GM23248 (cell line): ENCODE measurements at regions not wholly inside any gene's neighbourhood (a gene's known extent, or its start where the extent isn't known, plus 50 kb on each side); places are given as distances from the start of the nearest gene placed in this dataset.
"Not testable (repeated sequence)": the region's sequence is repeated elsewhere in the genome, so short reads cannot be mapped to it uniquely, and the experiment has no call there.

ENCODE experiments used
- DNase-seq: peaks from one replicate; pipeline ENCODE4 v3.0.0-alpha.2; 2015
- H2AFZ ChIP-seq: fragments of 200-600 bp; sonication (generic); 2 replicates; pipeline ENCODE4 v1.6.1; 2016; ENCODE audit warnings: antibody characterized with exemption
- H3F3A ChIP-seq: fragments of 200-600 bp; sonication (generic); 2 replicates; pipeline ENCODE4 v1.6.1; 2016; ENCODE audit warnings: mild to moderate bottlenecking, antibody characterized with exemption, mixed run types; ENCODE audit not compliant: insufficient read depth
- H3K27ac ChIP-seq: fragments of 200-600 bp; sonication (generic); 2 replicates; pipeline ENCODE4 v1.5.1; 2016; ENCODE audit warnings: mild to moderate bottlenecking
- H3K27me3 ChIP-seq: fragments of 200-600 bp; sonication (generic); replicated peaks from 2 replicates; pipeline ENCODE4 v1.6.1; 2016; ENCODE audit warnings: mild to moderate bottlenecking; ENCODE audit not compliant: insufficient read depth
- H3K36me3 ChIP-seq: fragments of 200-600 bp; sonication (generic); 2 replicates; pipeline ENCODE4 v1.6.1; 2016; ENCODE audit warnings: low read depth, mild to moderate bottlenecking
- H3K4me1 ChIP-seq: fragments of 200-600 bp; sonication (generic); 2 replicates; pipeline ENCODE4 v1.6.1; 2016; ENCODE audit warnings: mild to moderate bottlenecking; ENCODE audit not compliant: insufficient read depth
- H3K4me2 ChIP-seq: fragments of 200-600 bp; sonication (generic); one replicate; pipeline ENCODE4 v1.6.1; 2016; ENCODE audit warnings: mild to moderate bottlenecking; ENCODE audit not compliant: unreplicated experiment
- H3K4me3 ChIP-seq: fragments of 200-600 bp; sonication (generic); 2 replicates; pipeline ENCODE4 v1.5.1; 2016; ENCODE audit warnings: mild to moderate bottlenecking
- H3K79me2 ChIP-seq: fragments of 200-600 bp; sonication (generic); 2 replicates; pipeline ENCODE4 v1.6.1; 2016; ENCODE audit warnings: mild to moderate bottlenecking; ENCODE audit not compliant: insufficient read depth
- H3K9ac ChIP-seq: fragments of 200-600 bp; sonication (generic); 2 replicates; pipeline ENCODE4 v1.6.1; 2016; ENCODE audit warnings: mild to moderate bottlenecking
- H3K9me2 ChIP-seq: fragments of 200-600 bp; sonication (generic); 2 replicates; pipeline ENCODE4 v1.6.1; 2016; ENCODE audit warnings: mixed run types, mild to moderate bottlenecking, moderate library complexity; ENCODE audit not compliant: insufficient read depth
- H3K9me3 ChIP-seq: fragments of 200-600 bp; sonication (generic); one replicate; pipeline ENCODE4 v1.6.1; 2017; ENCODE audit warnings: low read depth
- H4K20me1 ChIP-seq: fragments of 200-600 bp; sonication (generic); 2 replicates; pipeline ENCODE4 v1.6.0; 2016; ENCODE audit not compliant: insufficient read depth
- EZH2 ChIP-seq: fragments of 200-600 bp; sonication (generic); IDR thresholded peaks from 2 replicates; pipeline ENCODE4 v1.6.1; 2018; ENCODE audit warnings: antibody characterized with exemption, mild to moderate bottlenecking; ENCODE audit not compliant: insufficient read depth, poor library complexity, severe bottlenecking
- EZH2phosphoT487 ChIP-seq: fragments of 200-600 bp; sonication (generic); IDR thresholded peaks from 2 replicates; pipeline ENCODE4 v1.6.1; 2018; ENCODE audit warnings: antibody characterized with exemption, moderate library complexity, mild to moderate bottlenecking, low read depth; ENCODE audit not compliant: insufficient read depth
- WGBS, 2 experiments: methylation state at CpG; one replicate each; pipeline ENCODE4 v1.1.6; 2015 to 2017; ENCODE audit warnings: low lambda C conversion rate in 2 of 2, low coverage in 1 of 2; ENCODE audit errors: missing lambda C conversion rate in 2 of 2; 5-methylcytosine and 5-hydroxymethylcytosine counted together
- in situ Hi-C: fragments of 300-500 bp; cut with MboI; formaldehyde crosslinking; loops from 2 replicates; pipeline ENCODE4 v1.15.0; 2020

DNA sequence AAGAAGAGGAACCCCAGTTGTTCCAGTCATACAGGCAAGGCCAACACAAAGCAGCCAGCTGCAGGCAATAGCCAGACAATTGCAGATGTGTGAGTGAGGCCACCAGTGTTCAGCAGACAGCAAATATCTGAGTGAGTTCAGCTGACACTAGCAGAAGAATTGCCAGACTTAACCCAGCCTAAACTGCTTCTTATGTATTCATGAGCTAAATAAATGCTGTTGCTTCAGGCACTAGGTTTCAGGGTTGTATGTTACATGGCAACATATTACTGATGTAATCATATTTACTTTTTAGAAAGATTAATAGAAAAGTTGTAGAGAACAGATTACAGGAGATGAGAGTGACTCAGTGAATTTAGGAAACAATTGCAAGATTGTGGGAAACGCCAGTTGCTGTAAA, 129.8 kb upstream of the CHODL start:
- H3K4me2 ChIP-seq, result no peak overlapping the region

GRCh38 chr21:18104802-18105201, 139.8 kb upstream of the CHODL start:
- in situ Hi-C loops, result no loop called here
- Histone ChIP-seq H4K20me1 (no peaks in the 10 kb centered on the region), H3K27me3 (no peaks in the 10 kb centered on the region), H3K36me3 (no peaks in the 10 kb centered on the region), H3K9ac (no peak overlapping the region), H3K4me1 (no peaks in the 10 kb centered on the region), H3K4me2 (no peak overlapping the region), H3K27ac (no peak overlapping the region), H3K9me2 (no peaks in the 10 kb centered on the region), H3K79me2 (no peaks in the 10 kb centered on the region), H3F3A (no peaks in the 10 kb centered on the region), H3K9me3 (no peaks in the 10 kb centered on the region), H2AFZ (no peak overlapping the region), H3K4me3 (no peak overlapping the region)
- TF ChIP-seq EZH2 (no peak), EZH2phosphoT487 (no peak)
- no peak for DNase-seq

More for the DNA sequence above, 129.8 kb upstream of the CHODL start:
- WGBS, 2 experiments, result 0% methylated on average over 1 of the region's 1 CpG
- Histone ChIP-seq H3K9me2 (no peaks in the 10 kb centered on the region), H3K4me1 (no peaks in the 10 kb centered on the region), H3K36me3 (no peaks in the 10 kb centered on the region), H2AFZ (no peak overlapping the region), H3K4me3 (no peak overlapping the region), H4K20me1 (no peaks in the 10 kb centered on the region), H3K9me3 (no peaks in the 10 kb centered on the region), H3K79me2 (no peaks in the 10 kb centered on the region), H3F3A (no peaks in the 10 kb centered on the region), H3K9ac (no peak overlapping the region), H3K27ac (no peak overlapping the region), H3K27me3 (no peaks in the 10 kb centered on the region)
- no peak for TF ChIP-seq EZH2phosphoT487
- TF ChIP-seq EZH2, result no peak
- in situ Hi-C loops, result no loop called here
- no peak for DNase-seq

DNA sequence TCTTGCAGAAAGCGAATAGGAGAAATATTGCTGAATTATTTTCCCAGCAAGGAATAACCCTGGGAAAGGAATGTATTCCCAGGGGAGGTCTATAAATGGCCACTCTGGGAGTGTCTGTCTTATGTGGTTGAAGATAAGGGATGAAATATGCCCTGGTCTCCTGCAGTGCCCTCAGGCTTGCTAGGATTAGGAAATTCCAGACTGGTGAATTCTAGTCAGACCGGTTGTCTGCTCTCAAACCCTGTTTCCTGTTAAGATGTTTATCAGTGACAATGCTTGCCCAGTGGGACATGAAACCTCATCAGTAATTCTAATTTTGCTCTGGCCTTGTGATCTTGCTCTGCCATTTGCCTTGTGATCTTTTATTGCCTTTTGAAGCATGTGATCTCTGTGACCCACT, 148.2 kb upstream of the CHODL start:
- in situ Hi-C loops, H3K4me1 ChIP-seq, H3K9ac ChIP-seq, H3K4me2 ChIP-seq, H3K27ac ChIP-seq, DNase-seq, H3F3A ChIP-seq, H2AFZ ChIP-seq, H3K9me3 ChIP-seq, H3K27me3 ChIP-seq, H4K20me1 ChIP-seq, H3K79me2 ChIP-seq, H3K4me3 ChIP-seq, H3K36me3 ChIP-seq, H3K9me2 ChIP-seq: not testable (repeated sequence)
- 53 to 56% methylated on average over 2 of the region's 2 CpGs for WGBS, 2 experiments

DNA sequence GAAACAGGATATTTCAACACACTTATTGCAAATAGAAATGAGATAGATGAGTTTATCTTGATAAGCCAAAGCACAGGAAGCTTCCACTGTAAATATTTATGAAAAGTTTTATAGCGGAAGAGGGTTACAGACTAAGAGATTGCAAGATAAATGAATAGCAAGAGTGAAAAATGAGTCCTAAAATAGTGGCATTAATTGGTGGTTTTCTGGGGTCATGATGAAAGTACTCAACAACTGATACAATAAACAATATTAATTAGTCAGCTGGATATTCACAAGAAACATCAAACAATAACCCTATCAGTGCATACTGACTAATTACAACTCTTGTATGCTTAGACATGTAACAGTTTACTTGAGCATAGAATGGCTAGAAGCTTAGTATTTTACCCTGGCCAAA, 154.8 kb upstream of the CHODL start:
- 24 to 26% methylated on average over 1 of the region's 1 CpG for WGBS, 2 experiments
- H3K27me3 ChIP-seq, result no peaks in the 10 kb centered on the region

DNA sequence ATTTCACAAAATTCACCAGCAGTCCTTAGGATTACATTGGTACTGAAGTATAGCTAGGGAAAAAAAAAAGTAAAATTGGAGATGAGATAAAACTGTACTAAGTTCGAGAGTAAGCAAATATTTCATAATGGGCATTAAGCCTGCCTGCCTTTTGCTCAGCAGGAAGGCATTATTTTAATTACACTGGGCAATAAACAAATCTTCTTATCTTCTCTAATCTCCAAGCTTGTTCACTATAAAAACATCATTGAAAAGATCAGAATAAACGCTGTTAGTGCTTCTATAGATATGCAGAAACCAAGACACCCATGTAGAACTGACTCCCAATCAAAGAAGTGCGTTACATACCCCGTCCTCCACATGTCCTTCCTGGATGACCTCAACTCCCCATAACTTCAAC, 174.2 kb upstream of the CHODL start:
- no peak overlapping the region for H3K4me3 ChIP-seq
- in situ Hi-C loops, result no loop called here
- WGBS, 2 experiments, result 31 to 32% methylated on average over 4 of the region's 4 CpGs

More for the DNA sequence above, 154.8 kb upstream of the CHODL start:
- Histone ChIP-seq H3K9ac (no peak overlapping the region), H3K4me3 (no peak overlapping the region), H3K4me1 (no peaks in the 10 kb centered on the region), H2AFZ (no peak overlapping the region), H3K79me2 (no peaks in the 10 kb centered on the region), H4K20me1 (no peaks in the 10 kb centered on the region), H3K4me2 (no peak overlapping the region), H3K27ac (no peak overlapping the region), H3K9me3 (peaks cover 3% of the 10 kb centered on the region), H3K36me3 (no peaks in the 10 kb centered on the region), H3F3A (no peaks in the 10 kb centered on the region), H3K9me2 (no peaks in the 10 kb centered on the region)
- no peak for DNase-seq
- in situ Hi-C loops, result no loop called here
- no peak for TF ChIP-seq EZH2phosphoT487
- no peak for TF ChIP-seq EZH2

More for the DNA sequence above, 174.2 kb upstream of the CHODL start:
- H2AFZ ChIP-seq, result no peak overlapping the region
- H4K20me1 ChIP-seq, result no peaks in the 10 kb centered on the region
- DNase-seq, result no peak
- H3K4me2 ChIP-seq, result no peak overlapping the region
- H3K4me1 ChIP-seq, result no peaks in the 10 kb centered on the region
- no peaks in the 10 kb centered on the region for H3K79me2 ChIP-seq
- H3K9ac ChIP-seq, result no peak overlapping the region
- no peaks in the 10 kb centered on the region for H3K9me2 ChIP-seq
- no peaks in the 10 kb centered on the region for H3K27me3 ChIP-seq
- H3K36me3 ChIP-seq, result no peaks in the 10 kb centered on the region
- no peak for TF ChIP-seq EZH2
- no peak for TF ChIP-seq EZH2phosphoT487
- no peaks in the 10 kb centered on the region for H3F3A ChIP-seq
- H3K9me3 ChIP-seq, result no peaks in the 10 kb centered on the region
- no peak overlapping the region for H3K27ac ChIP-seq
